Ascending aorta (tissue), 2 donors: ENCODE measurements at regions not wholly inside any gene's neighbourhood (a gene's known extent, or its start where the extent isn't known, plus 50 kb on each side); places are given as distances from the start of the nearest gene placed in this dataset.
"Not testable (repeated sequence)": the region's sequence is repeated elsewhere in the genome, so short reads cannot be mapped to it uniquely, and the experiment has no call there.

ENCODE experiments used
- DNase-seq, 2 donors: peaks; one replicate each; pipeline ENCODE4 v3.0.0-alpha.2; 2019; ENCODE audit warnings: low spot score in 2 of 2
- H3K27ac ChIP-seq, 2 donors: fragments of 200-600 bp; sonication (generic); one replicate each; pipeline ENCODE4 v1.5.1; 2016 to 2017; ENCODE audit warnings: mild to moderate bottlenecking in 1 of 2
- H3K27me3 ChIP-seq: fragments of 200-600 bp; sonication (generic); one replicate; pipeline ENCODE4 v1.5.1; 2017
- H3K36me3 ChIP-seq, 2 donors: fragments of 200-600 bp; sonication (generic); one replicate each; pipeline ENCODE4 v1.5.1; 2016
- H3K4me1 ChIP-seq, 2 donors: fragments of 200-600 bp; sonication (generic); one replicate each; pipeline ENCODE4 v1.5.1; 2016 to 2017; ENCODE audit warnings: mild to moderate bottlenecking in 1 of 2
- H3K4me3 ChIP-seq, 2 donors: fragments of 200-600 bp; sonication (generic); one replicate each; pipeline ENCODE4 v1.5.1; 2016 to 2017; ENCODE audit warnings: mild to moderate bottlenecking in 1 of 2
- H3K9me3 ChIP-seq, 2 donors: fragments of 200-600 bp; sonication (generic); one replicate each; pipeline ENCODE4 v1.5.1; 2016
- CTCF ChIP-seq, 3 experiments: fragments of 200-600 bp in 2 of 3; fragments of 450-650 bp in 1 of 3; sonication (generic) in 2 of 3; IDR thresholded peaks; one replicate each; pipeline ENCODE4 v1.5.1; 2016 to 2019; ENCODE audit warnings: antibody characterized with exemption in 3 of 3, mild to moderate bottlenecking in 1 of 3, moderate library complexity in 1 of 3
- intact Hi-C: fragments of 100-400 bp; cut with DNase I; formaldehyde crosslinking; loops from one replicate; pipeline ENCODE4 v1.15.1; 2023

- intact Hi-C loops = no loop called here
- no peaks in the 10 kb centered on the region for H3K4me1 ChIP-seq
- H3K27ac ChIP-seq = no peak overlapping the region
- TF ChIP-seq CTCF (IDR thresholded peaks at IDR 0.05) = no peak
- no peaks in the 10 kb centered on the region for H3K9me3 ChIP-seq
- H3K4me3 ChIP-seq = no peak overlapping the region
- H3K36me3 ChIP-seq = no peaks in the 10 kb centered on the region
- no peak for DNase-seq
- no peaks in the 10 kb centered on the region for H3K27me3 ChIP-seq
Measured at GRCh38 chr2:109719871-109720270, 74.2 kb upstream of the RGPD5 start.

GRCh38 chr2:109720380-109721106 is 73.6 kb upstream of the RGPD5 start:
- no peak for TF ChIP-seq CTCF (IDR thresholded peaks at IDR 0.05)
- no peak overlapping the region for H3K4me3 ChIP-seq
- no peaks in the 10 kb centered on the region for H3K9me3 ChIP-seq
- H3K36me3 ChIP-seq = no peaks in the 10 kb centered on the region
- H3K4me1 ChIP-seq = no peaks in the 10 kb centered on the region
- intact Hi-C loops = no loop called here
- DNase-seq = no peak
- H3K27ac ChIP-seq = no peak overlapping the region
- H3K27me3 ChIP-seq = no peaks in the 10 kb centered on the region

- H3K36me3 ChIP-seq = no peaks in the 10 kb centered on the region
- intact Hi-C loops = no loop called here
- no peaks in the 10 kb centered on the region for H3K27me3 ChIP-seq
- no peak for DNase-seq
- H3K27ac ChIP-seq = no peak overlapping the region
- no peaks in the 10 kb centered on the region for H3K9me3 ChIP-seq
- H3K4me3 ChIP-seq = no peak overlapping the region
- no peaks in the 10 kb centered on the region for H3K4me1 ChIP-seq
- TF ChIP-seq CTCF (IDR thresholded peaks at IDR 0.05) = no peak
Measured at GRCh38 chr2:109721135-109721534, 73.0 kb upstream of the RGPD5 start.

- no peak for DNase-seq
- Histone ChIP-seq H3K27me3 (no peaks in the 10 kb centered on the region), H3K4me1 (no peaks in the 10 kb centered on the region), H3K9me3 (no peaks in the 10 kb centered on the region), H3K27ac (no peak overlapping the region), H3K4me3 (no peak overlapping the region), H3K36me3 (no peaks in the 10 kb centered on the region)
- intact Hi-C loops = no loop called here
- no peak for TF ChIP-seq CTCF (IDR thresholded peaks at IDR 0.05)
Measured at GRCh38 chr2:109721626-109722025, 72.5 kb upstream of the RGPD5 start.

GRCh38 chr2:109722026-109722425 is 72.1 kb upstream of the RGPD5 start:
- H3K4me1 ChIP-seq = no peaks in the 10 kb centered on the region
- no peak overlapping the region for H3K27ac ChIP-seq
- no peak for DNase-seq
- H3K27me3 ChIP-seq = no peaks in the 10 kb centered on the region
- H3K36me3 ChIP-seq = no peaks in the 10 kb centered on the region
- no peak overlapping the region for H3K4me3 ChIP-seq
- no peaks in the 10 kb centered on the region for H3K9me3 ChIP-seq
- intact Hi-C loops = no loop called here
- TF ChIP-seq CTCF (IDR thresholded peaks at IDR 0.05) = no peak

- H3K9me3 ChIP-seq, H3K27ac ChIP-seq, DNase-seq, H3K36me3 ChIP-seq, H3K4me3 ChIP-seq, H3K27me3 ChIP-seq, intact Hi-C loops, H3K4me1 ChIP-seq: not testable (repeated sequence)
Measured at GRCh38 chr2:109722640-109723039, 71.5 kb upstream of the RGPD5 start.

- H3K9me3 ChIP-seq, H3K4me3 ChIP-seq, H3K27ac ChIP-seq, H3K4me1 ChIP-seq, intact Hi-C loops, DNase-seq, H3K27me3 ChIP-seq, H3K36me3 ChIP-seq: not testable (repeated sequence)
Measured at GRCh38 chr2:109723153-109723552, 71.0 kb upstream of the RGPD5 start.
